ENCODE measurements at regions not wholly inside any gene's neighbourhood (a gene's known extent, or its start where the extent isn't known, plus 50 kb on each side); places are given as distances from the start of the nearest gene placed in this dataset.

- DNase-seq: no peak
Measured at GRCh38 chr10:128994598-128995143, 472.4 kb upstream of the MGMT start.

GRCh38 chr10:128995676-128996075, 471.4 kb upstream of the MGMT start:
- no peak for DNase-seq

DNA sequence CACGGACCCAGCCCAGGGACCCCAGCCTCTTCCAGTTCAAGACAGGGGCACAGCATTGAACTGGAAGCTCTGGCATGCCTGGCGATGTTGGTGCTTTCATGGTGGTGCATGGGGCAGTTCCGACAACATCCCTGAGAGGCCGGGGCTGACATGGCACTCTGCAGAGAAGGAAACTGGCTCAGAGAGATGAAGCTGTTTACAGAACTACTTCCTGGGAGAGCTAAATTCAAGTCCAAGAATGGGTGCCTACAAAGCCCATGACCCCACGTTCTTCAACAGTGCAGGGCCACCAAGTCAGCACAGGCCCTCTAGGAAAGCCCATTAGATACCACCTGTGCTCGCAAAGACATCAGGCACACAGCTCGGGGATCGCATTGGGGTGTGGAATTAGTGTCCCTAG, 470.9 kb upstream of the MGMT start:
- DNase-seq: no peak

DNA sequence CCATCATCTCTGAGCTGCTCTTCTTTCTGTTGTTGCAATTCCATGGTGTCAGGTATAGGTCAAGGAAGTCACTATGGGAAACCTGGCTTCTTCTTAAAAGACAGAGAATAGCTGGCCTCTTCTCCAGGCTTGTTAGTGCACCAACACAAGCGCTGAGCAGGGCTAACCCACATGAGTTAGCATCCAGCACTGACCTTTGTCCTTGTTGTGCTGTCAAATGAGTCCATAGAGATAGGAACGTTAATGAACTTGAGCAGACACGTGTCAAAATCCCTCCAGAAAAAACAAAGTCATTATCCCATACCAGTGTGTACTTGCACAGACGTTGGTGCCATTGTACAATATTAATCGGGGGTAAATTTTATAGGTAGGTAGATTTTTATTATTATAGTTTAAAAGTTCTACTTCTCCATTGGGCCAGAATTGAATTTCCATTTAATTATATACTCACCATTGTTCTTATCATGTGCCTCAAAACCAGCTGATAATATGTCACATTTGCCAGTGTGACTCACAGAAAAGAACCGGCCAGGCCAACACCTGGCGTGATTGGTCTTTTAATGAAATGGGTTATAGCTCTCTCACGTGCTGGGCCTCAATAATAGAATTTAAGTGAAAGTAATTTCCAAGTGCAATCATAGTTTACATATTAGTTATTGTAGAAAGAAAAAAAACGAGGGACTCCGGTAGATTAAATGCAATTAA, 468.8 kb upstream of the MGMT start:
- DNase-seq: no peak

- no peak for DNase-seq
Measured at GRCh38 chr10:129004398-129004797, 462.6 kb upstream of the MGMT start.

GRCh38 chr10:129005080-129005479, 462.0 kb upstream of the MGMT start:
- DNase-seq: no peak

- no peak for DNase-seq
Measured at GRCh38 chr10:129005804-129006203, 461.2 kb upstream of the MGMT start.

- no peak for DNase-seq
Measured at GRCh38 chr10:129018511-129018910, 448.5 kb upstream of the MGMT start.

- DNase-seq: no peak
Measured at GRCh38 chr10:129020651-129021330, 446.2 kb upstream of the MGMT start.

DNA sequence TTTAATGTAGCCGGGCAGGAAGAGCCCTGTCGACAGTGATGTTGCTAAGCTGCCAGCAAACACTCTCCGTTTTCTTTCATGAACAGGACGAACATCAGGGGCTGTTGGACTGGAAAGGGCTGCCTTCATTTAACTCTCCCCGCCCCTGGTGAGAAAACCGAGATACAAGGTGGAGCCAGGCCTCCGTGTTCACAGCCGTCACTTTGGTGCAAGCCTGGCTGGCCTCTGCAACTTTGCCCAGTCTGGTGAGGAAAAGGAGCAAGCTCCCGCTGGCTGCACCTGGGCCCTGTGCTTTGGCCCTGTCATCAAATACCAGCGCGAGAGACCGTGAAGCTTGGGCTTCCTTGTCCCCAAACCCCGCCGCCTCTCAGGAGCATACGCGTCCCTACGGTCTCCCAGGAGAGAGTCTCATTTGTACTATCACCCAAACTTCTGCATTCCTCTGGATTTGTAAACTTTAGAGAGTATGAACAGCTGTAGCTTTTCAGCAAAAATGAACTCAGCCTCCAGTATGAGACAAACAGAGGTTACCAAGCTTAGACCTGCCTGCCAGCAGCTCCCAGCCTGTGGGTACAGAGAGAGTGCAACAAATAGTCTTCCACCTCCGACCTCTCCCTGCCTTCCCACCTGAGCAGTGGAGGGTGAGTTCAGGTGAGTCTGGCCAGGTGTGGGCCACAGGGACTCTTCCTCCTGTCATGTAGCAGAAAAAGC, 445.3 kb upstream of the MGMT start:
- DNase-seq: no peak

- DNase-seq: no peak
Measured at GRCh38 chr10:129023082-129023481, 444.0 kb upstream of the MGMT start.

- DNase-seq: no peak
Measured at GRCh38 chr10:129024046-129024445, 443.0 kb upstream of the MGMT start.

DNA sequence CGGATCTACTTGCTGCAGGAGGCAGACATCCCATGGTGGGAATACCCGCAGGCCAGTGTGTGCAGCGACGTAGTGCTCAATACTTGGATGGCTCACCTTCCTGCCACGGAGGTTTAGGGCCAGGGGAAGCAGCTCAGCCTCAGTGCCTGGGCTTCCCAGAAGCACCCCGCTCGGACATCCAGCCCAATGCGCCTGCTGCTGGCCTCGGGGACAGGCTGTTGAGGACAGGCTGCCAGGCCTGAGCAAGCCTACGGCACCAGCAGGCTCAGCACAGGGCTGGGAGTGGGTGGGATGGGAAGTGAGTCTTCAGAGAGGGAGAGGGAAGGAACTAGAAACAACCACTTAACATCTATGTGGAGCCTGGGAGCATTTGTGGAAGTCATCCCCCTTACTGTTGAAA, 441.3 kb upstream of the MGMT start:
- DNase-seq: no peak

DNA sequence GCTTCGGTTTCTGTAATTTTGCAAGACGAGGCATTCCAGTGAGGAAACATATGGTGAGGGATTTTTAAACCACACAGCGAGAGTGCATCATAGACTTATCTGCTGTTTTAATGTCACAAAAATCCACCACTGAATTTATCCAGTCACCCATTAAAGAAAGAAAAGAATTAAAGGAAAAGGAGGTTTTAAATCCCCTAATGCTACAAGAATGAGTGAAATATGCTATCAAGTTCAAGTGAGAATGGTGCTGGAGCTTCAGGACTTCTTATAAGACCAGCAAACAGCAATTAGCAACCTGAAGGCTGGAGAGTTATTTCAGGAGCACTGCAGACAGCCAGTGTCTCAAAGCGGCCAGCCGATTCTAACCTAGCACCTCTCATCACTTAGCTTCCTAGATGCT, 439.1 kb upstream of the MGMT start:
- no peak for DNase-seq

DNA sequence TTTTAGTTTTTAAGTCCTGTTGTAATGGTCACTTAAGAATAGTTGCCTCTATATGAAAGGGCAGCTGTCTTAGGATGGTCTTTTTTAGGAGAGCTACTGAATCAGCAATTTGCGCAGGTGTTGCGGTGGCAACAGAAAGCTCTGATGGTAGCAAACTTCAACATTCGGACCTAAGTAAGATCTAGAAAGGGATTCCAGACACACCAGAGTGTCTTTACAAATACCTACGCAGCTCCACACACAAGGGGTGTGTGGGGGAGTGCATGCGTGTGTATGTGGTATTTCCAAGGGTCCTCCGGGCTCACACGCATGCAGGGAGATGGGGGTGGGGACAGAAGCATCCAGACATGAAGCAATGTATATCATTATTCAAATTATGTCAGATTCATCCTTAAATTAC, 438.6 kb upstream of the MGMT start:
- no peak for DNase-seq

DNA sequence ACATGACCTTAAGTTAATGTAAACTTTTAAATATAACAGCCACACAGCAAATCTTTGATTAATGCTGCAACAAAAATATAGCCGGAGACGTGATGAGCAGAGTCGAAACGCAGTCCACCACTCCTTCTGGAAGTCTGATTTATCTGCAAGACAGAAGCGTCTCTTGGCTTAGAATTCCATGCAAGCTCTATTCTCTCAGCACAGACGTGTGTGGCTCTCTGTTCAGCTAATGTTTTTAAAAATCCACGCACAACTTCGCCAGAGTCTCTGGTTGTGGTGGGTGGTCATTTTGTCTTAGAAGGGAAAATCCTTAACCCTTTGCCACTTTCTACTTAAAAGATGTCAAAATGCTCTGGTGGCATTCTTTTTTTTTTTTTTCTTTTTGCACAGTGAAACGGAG, 438.0 kb upstream of the MGMT start:
- DNase-seq: no peak

- no peak for DNase-seq
Measured at GRCh38 chr10:129029851-129030602, 437.0 kb upstream of the MGMT start.

GRCh38 chr10:129030603-129030895, 436.5 kb upstream of the MGMT start:
- DNase-seq: no peak

DNA sequence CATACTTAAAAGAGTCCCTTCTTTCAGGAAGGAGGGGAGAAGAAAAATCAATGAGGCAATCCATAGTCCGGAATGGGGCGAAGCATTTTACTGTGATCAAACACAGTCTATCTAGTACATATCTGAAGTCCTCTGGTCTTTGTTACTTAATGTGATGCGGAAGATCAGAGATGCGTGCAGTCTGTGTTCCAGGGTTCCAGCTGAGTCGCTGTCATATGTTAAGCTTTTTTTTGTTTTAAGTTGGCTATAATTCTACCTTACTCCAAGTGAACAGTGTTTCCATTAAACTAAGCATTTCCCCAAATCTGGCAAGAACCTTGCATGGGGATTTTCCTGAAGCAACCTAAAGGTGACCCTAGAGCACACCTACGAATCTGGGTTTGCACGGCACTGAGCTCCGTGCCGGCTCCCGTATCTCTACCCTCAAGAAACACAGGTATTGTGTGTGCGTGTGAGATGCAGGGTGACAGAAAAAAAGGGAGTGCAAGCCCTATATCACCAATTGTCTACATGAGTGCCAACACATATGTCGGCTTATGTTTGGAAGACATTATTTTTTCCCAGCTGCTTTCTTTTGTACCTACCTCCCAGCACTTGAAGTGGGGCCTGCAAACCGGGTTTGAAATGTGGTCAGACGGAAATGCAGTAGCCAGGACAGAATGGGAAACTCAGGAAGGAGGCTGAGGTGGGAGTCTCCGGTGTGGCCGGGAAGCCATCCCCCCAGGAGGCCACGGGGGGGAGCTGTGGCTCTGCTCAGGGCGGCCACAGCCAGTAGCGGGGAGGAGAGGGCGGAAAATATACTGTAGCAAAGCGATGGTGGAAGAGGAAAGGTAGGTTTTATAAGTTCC, 435.8 kb upstream of the MGMT start:
- no peak for DNase-seq

- DNase-seq: no peak
Measured at GRCh38 chr10:129031844-129032150, 435.2 kb upstream of the MGMT start.

DNA sequence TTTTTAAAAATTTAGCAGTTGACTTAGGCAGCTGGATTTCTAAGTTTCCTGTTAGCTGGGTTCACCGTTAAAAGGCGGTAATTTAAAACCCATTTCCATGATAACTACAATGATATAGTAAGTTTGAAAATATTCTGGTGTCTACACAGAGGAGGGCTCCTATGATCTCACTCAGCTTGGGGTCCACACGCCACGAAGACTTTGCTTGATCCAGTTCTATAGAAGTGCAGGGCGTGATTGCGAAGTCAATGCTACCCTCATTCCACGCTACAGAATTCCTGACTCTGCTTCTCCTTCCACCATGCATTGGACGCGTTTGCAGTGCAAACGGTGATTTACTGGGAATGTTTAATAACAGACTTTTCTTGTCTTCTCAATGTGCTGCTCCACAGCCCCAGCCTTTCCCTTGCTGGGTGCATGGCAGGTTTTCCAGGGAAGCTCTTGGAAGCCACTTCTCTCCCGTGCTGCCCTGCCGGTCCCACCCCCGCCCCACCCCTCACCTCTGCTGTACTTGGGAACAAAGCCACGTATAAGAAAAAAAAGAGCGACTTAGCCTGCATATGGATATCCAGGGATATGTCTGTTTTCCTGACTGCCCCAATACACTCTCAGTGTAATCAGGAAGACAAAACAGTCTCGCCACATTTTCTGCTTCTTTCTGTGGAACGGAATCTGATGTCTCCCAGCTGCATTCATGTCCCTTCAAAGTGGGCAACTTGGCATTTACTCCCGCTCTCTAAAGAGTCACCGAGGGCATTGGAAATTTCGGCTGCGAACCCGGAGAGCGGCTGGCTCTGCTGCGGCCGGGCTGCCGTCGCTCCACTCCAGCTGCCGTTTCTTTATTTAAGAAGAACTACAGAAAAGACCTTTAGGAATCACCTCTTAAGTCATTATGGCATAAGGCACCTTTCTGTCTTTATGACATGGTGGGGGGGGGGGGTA, 434.4 kb upstream of the MGMT start:
- DNase-seq: no peak
